ENCODE measurements at regions not wholly inside any gene's neighbourhood (a gene's known extent, or its start where the extent isn't known, plus 50 kb on each side); places are given as distances from the start of the nearest gene placed in this dataset.

GRCh38 chr9:89926167-89926566 lies 321.4 kb downstream of the GADD45G start:
- TF ChIP-seq CTCF (IDR thresholded peaks at IDR 0.05) (no peak), PBX3 (IDR thresholded peaks at IDR 0.05) (no peak), FOXJ3 (CRISPR knock-in tag; IDR thresholded peaks at IDR 0.05) (no peak), POLR2AphosphoS5 (IDR thresholded peaks at IDR 0.05; ENCODE audit: low read depth, low read length) (no peak), YY1 (IDR thresholded peaks at IDR 0.05; ENCODE audit: low read depth) (no peak)

All from SK-N-SH (cell line).